Astrocyte (in vitro differentiated cells and primary cell): ENCODE measurements at regions not wholly inside any gene's neighbourhood (a gene's known extent, or its start where the extent isn't known, plus 50 kb on each side); places are given as distances from the start of the nearest gene placed in this dataset.

Experiments
- CTCF ChIP-seq: IDR thresholded peaks from 2 replicates; pipeline ENCODE4 v1.5.1; 2011; ENCODE audit warnings: low read depth, mild to moderate bottlenecking, inconsistent platforms, low read length, moderate library complexity; ENCODE audit not compliant: insufficient read depth
- EZH2 ChIP-seq: IDR thresholded peaks from 2 replicates; pipeline ENCODE4 v1.6.1; 2012; ENCODE audit warnings: mild to moderate bottlenecking, low read length, inconsistent platforms; ENCODE audit not compliant: insufficient read depth

- TF ChIP-seq CTCF (no peak), EZH2 (no peak)
These were observed 242.5 kb downstream of the SH3BP4 start for GRCh38 chr2:235194351-235194750.
